NCI-H526 (cell line): ENCODE measurements at regions not wholly inside any gene's neighbourhood (a gene's known extent, or its start where the extent isn't known, plus 50 kb on each side); places are given as distances from the start of the nearest gene placed in this dataset.

ENCODE experiments used
- DNase-seq, 2 experiments: peaks; one replicate each; lab custom pipeline; 2025; lab: John Stamatoyannopoulos, UW

- no peak for DNase-seq
These were observed 286.9 kb upstream of the EMCN start for GRCh38 chr4:100804576-100805360.

- no peak for DNase-seq
These were observed 285.9 kb upstream of the EMCN start for GRCh38 chr4:100803751-100804150.

GRCh38 chr4:100799761-100800539 lies 282.1 kb upstream of the EMCN start:
- no peak for DNase-seq

GRCh38 chr4:100797791-100798190 lies 280.0 kb upstream of the EMCN start:
- no peak for DNase-seq

- DNase-seq = no peak
These were observed 279.5 kb upstream of the EMCN start for GRCh38 chr4:100797356-100797755.

GRCh38 chr4:100796332-100796731 lies 278.5 kb upstream of the EMCN start:
- DNase-seq = no peak

GRCh38 chr4:100795581-100795980 lies 277.8 kb upstream of the EMCN start:
- DNase-seq = no peak

- peak; percentile 68 to 79 for DNase-seq
These were observed 273.2 kb upstream of the EMCN start for GRCh38 chr4:100790836-100791615.

- DNase-seq = no peak
These were observed 272.2 kb upstream of the EMCN start for GRCh38 chr4:100789991-100790390.

- no peak for DNase-seq
These were observed 268.7 kb upstream of the EMCN start for GRCh38 chr4:100786481-100786880.

GRCh38 chr4:100782356-100782755 lies 264.5 kb upstream of the EMCN start:
- DNase-seq = no peak

- DNase-seq = no peak
These were observed 263.6 kb upstream of the EMCN start for GRCh38 chr4:100781435-100781834.

- DNase-seq = no peak
These were observed 262.3 kb upstream of the EMCN start for GRCh38 chr4:100780126-100780525.

GRCh38 chr4:100778431-100778830 lies 260.6 kb upstream of the EMCN start:
- no peak for DNase-seq

GRCh38 chr4:100762738-100763137 lies 244.9 kb upstream of the EMCN start:
- DNase-seq = no peak

- no peak for DNase-seq
These were observed 236.9 kb upstream of the EMCN start for GRCh38 chr4:100754751-100755150.

- no peak for DNase-seq
These were observed 228.4 kb upstream of the EMCN start for GRCh38 chr4:100746141-100746739.

- DNase-seq = peak; percentile 3 to 24
These were observed 224.2 kb upstream of the EMCN start for GRCh38 chr4:100742045-100742444.

- DNase-seq = no peak
These were observed 221.6 kb upstream of the EMCN start for GRCh38 chr4:100739426-100739825.

GRCh38 chr4:100738196-100739165 lies 220.7 kb upstream of the EMCN start:
- peak in 1 of 2 experiments; percentile 0 for DNase-seq
